ENCODE measurements at regions not wholly inside any gene's neighbourhood (a gene's known extent, or its start where the extent isn't known, plus 50 kb on each side); places are given as distances from the start of the nearest gene placed in this dataset.
"Not testable (repeated sequence)": the region's sequence is repeated elsewhere in the genome, so short reads cannot be mapped to it uniquely, and the experiment has no call there.

DNA sequence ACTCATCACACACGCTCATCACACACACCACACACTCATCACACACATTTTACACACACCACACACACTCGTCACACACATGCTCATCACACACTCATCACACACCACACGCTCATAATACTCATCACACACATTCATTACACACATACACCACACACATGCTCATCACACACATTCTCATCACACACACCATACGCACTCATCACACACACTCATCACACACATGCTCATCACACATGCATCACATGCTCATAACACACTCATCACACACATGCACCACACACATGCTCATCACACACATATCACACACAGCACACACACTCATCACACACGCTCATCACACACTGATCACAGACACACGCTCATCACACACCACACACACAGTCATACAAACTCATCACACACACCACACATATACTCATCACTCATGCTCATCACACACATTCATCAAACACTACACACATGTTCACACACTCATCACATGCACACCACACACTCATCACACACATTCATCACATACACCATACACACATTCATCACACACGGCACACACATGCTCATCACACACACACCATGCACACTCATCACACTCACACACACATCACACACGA is 247.1 kb upstream of the SGCG start:
- H3K9ac ChIP-seq (ENCODE audit: low read depth, low read length) = no peak overlapping the region
- no peak overlapping the region for H3K4me3 ChIP-seq (ENCODE audit: low read length)
- H3K36me3 ChIP-seq (ENCODE audit: insufficient read depth, low read length) = no peaks in the 10 kb centered on the region
- 79% methylated on average over 8 of the region's 8 CpGs for WGBS
- H3K27ac ChIP-seq (ENCODE audit: low read depth, low read length) = no peak overlapping the region
- no peaks in the 10 kb centered on the region for H3K4me1 ChIP-seq (ENCODE audit: insufficient read depth, low read length)
- H3K27me3 ChIP-seq (ENCODE audit: insufficient read depth, low read length) = no peaks in the 10 kb centered on the region
- no peaks in the 10 kb centered on the region for H3K9me3 ChIP-seq (ENCODE audit: insufficient read depth, low read depth, low read length)

DNA sequence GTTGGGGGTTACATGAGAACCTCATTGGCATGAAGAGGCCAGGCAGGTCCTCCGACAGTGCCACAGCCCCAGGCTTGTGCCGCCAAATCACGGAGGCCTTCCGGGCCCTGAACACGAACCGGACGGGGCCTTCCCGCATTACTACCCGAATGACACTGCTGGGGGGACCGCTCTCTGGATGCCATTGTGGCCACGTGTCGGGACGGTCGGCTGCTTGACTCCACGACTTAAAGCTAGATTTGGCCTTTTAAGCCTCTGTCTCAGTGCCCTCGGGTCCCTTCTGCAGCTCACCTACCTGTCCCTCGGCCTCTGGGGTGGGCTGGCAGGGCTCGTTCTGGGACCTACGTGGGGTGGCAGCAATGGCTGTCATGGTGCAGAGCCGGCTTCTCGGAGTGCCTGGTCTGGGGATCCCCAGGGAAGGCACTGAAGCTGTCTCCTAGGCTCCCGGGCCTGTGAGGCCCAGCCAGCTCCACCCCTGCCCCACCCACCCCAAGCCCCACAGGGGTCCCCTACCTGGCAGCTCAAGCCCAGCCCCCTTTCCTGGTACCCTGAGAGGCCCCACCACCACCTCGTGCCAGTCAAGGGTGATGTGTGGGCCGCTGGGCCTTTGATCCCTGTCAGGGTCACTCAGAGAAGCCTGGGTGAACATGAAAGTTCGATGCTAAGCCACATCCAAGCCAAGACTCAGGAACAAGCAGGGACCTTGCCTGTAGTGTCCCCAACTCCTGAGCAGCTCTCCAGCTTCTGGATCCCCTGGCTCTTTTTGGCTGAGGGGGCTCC is 245.8 kb upstream of the SGCG start:
- Histone ChIP-seq H3K36me3 (ENCODE audit: insufficient read depth, low read length) (no peaks in the 10 kb centered on the region), H3K27me3 (ENCODE audit: insufficient read depth, low read length) (no peaks in the 10 kb centered on the region)
- WGBS = 96% methylated on average over 25 of the region's 25 CpGs

GRCh38 chr13:22936228-22936627 is 244.6 kb upstream of the SGCG start:
- Histone ChIP-seq H3K4me3 (ENCODE audit: low read length) (no peak overlapping the region), H3K36me3 (ENCODE audit: insufficient read depth, low read length) (no peaks in the 10 kb centered on the region), H3K27me3 (ENCODE audit: insufficient read depth, low read length) (no peaks in the 10 kb centered on the region), H3K27ac (ENCODE audit: low read depth, low read length) (no peak overlapping the region), H3K9me3 (ENCODE audit: insufficient read depth, low read depth, low read length) (no peaks in the 10 kb centered on the region; the same call in 1 of the 2 replicates), H3K4me1 (ENCODE audit: insufficient read depth, low read length) (no peaks in the 10 kb centered on the region), H3K9ac (ENCODE audit: low read depth, low read length) (no peak overlapping the region)
- WGBS = 87% methylated on average over 11 of the region's 11 CpGs

More for the DNA sequence above, 245.8 kb upstream of the SGCG start:
- no peak overlapping the region for H3K27ac ChIP-seq (ENCODE audit: low read depth, low read length)
- no peak overlapping the region for H3K9ac ChIP-seq (ENCODE audit: low read depth, low read length)
- H3K4me1 ChIP-seq (ENCODE audit: insufficient read depth, low read length) = no peaks in the 10 kb centered on the region
- H3K4me3 ChIP-seq (ENCODE audit: low read length) = no peak overlapping the region
- H3K9me3 ChIP-seq (ENCODE audit: insufficient read depth, low read depth, low read length) = no peaks in the 10 kb centered on the region; the same call in 1 of the 2 replicates

DNA sequence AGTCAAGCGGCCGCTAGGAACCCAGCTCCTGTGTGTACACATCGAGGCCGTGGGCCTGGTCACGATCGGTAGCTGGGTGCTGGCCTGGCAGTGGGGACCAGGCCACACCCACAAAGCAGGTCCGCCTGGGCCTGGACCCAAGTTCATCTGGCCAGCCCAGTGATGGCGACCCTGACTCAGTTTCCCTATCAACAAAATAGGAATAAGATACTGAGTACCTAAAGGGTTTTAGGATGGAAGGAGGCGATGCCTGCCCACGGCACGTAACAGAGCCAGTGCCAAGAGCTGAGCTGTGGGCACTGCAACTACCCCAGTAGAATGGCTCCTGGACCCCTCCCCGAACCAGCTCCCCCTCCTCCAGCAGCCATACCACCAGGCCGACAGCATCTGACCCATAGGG is 243.5 kb upstream of the SGCG start:
- no peaks in the 10 kb centered on the region for H3K27me3 ChIP-seq (ENCODE audit: insufficient read depth, low read length)
- no peaks in the 10 kb centered on the region for H3K36me3 ChIP-seq (ENCODE audit: insufficient read depth, low read length)
- H3K4me1 ChIP-seq (ENCODE audit: insufficient read depth, low read length) = no peaks in the 10 kb centered on the region
- 97% methylated on average over 13 of the region's 13 CpGs for WGBS
- H3K9me3 ChIP-seq (ENCODE audit: insufficient read depth, low read depth, low read length) = no peaks in the 10 kb centered on the region; the same call in 1 of the 2 replicates
- H3K9ac ChIP-seq (ENCODE audit: low read depth, low read length) = no peak overlapping the region
- H3K27ac ChIP-seq (ENCODE audit: low read depth, low read length) = no peak overlapping the region
- no peak overlapping the region for H3K4me3 ChIP-seq (ENCODE audit: low read length)

DNA sequence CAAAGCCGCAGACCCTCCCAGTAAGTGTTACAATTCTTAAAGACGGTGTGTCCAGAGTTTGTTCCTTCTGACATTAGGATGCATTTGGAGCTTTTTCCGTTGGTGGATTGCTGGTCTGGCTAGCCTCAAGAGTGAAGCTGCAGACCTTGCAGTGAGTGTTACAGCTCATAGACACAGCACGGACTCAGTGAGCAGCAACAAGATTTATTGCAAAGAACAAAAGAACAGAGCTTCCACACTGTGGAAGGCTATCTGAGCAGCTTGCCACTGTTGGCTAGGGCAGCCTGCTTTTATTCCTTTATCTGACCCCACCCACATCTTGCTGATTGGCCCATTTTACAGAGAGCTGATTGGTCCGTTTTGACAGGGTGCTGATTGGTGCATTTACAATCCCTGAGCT is 242.8 kb upstream of the SGCG start:
- no peaks in the 10 kb centered on the region for H3K27me3 ChIP-seq (ENCODE audit: insufficient read depth, low read length)

DNA sequence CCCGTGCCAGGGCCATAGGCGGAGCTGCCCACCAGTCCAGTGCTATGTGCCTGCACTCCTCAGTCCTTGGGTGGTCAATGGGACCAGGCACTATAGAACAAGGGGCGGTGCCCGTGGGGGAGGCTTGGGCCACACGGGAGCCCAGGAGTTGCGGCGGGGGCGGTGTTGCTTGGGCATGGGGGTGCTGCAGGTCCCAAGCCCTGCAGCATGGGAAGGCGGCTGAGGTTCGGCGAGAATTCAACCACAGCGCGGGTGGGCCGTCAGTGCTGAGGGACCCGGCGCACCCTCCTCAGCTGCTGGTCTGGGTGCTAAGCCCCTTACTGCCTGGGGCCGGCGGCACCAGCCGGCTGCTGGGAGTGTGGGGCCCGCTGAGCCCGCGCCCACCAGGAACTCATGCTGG is 242.2 kb upstream of the SGCG start:
- Histone ChIP-seq H3K36me3 (ENCODE audit: insufficient read depth, low read length) (no peaks in the 10 kb centered on the region), H3K27me3 (ENCODE audit: insufficient read depth, low read length) (no peaks in the 10 kb centered on the region), H3K4me3 (ENCODE audit: low read length) (no peak overlapping the region), H3K9me3 (ENCODE audit: insufficient read depth, low read depth, low read length) (no peaks in the 10 kb centered on the region; the same call in 1 of the 2 replicates), H3K9ac (ENCODE audit: low read depth, low read length) (no peak overlapping the region), H3K4me1 (ENCODE audit: insufficient read depth, low read length) (no peaks in the 10 kb centered on the region), H3K27ac (ENCODE audit: low read depth, low read length) (no peak overlapping the region)
- 92% methylated on average over 22 of the region's 22 CpGs for WGBS

More for the DNA sequence above, 242.8 kb upstream of the SGCG start:
- no peaks in the 10 kb centered on the region; the same call in 1 of the 2 replicates for H3K9me3 ChIP-seq (ENCODE audit: insufficient read depth, low read depth, low read length)
- H3K36me3 ChIP-seq (ENCODE audit: insufficient read depth, low read length) = no peaks in the 10 kb centered on the region
- no peaks in the 10 kb centered on the region for H3K4me1 ChIP-seq (ENCODE audit: insufficient read depth, low read length)
- no peak overlapping the region for H3K9ac ChIP-seq (ENCODE audit: low read depth, low read length)
- no peak overlapping the region for H3K4me3 ChIP-seq (ENCODE audit: low read length)
- no peak overlapping the region for H3K27ac ChIP-seq (ENCODE audit: low read depth, low read length)
- WGBS = 94% methylated on average over 5 of the region's 5 CpGs

GRCh38 chr13:22939157-22939556 is 241.6 kb upstream of the SGCG start:
- WGBS = 93% methylated on average over 3 of the region's 3 CpGs
- H3K4me3 ChIP-seq (ENCODE audit: low read length) = no peak overlapping the region
- no peaks in the 10 kb centered on the region for H3K27me3 ChIP-seq (ENCODE audit: insufficient read depth, low read length)
- H3K9ac ChIP-seq (ENCODE audit: low read depth, low read length) = no peak overlapping the region
- H3K27ac ChIP-seq (ENCODE audit: low read depth, low read length) = no peak overlapping the region
- no peaks in the 10 kb centered on the region for H3K36me3 ChIP-seq (ENCODE audit: insufficient read depth, low read length)
- no peaks in the 10 kb centered on the region for H3K4me1 ChIP-seq (ENCODE audit: insufficient read depth, low read length)
- no peaks in the 10 kb centered on the region; the same call in 1 of the 2 replicates for H3K9me3 ChIP-seq (ENCODE audit: insufficient read depth, low read depth, low read length)

DNA sequence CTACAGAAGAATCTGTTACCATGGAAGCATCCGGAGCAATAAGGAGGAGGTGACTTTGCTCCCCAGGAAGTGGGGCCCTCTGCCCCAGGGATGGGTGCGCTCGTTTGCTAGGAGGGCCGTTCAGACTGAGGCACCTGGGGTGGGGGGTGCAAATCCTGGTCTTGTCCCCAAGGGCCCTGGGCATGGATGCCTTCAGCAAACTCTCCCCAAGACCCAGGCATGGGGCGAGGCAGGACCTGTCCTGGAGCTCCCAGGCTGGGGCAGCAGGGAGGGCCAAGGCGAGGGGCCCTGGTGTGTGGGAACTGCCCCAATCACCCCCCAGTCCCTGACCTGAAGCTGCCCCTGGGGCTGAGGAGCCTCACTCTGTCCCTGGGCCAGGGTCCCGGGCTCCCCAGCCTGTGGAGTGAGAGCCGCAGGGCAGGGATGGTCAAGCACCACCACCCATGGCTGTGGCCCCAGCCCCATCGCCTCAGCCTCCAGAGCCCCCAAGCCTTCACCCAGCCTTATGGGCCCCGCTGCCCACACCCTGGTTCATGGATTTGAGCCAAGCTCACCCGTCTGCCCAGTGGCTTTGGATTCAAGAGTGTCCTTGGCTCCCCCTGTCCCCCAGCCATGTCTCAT is 240.6 kb upstream of the SGCG start:
- no peaks in the 10 kb centered on the region; the same call in 1 of the 2 replicates for H3K9me3 ChIP-seq (ENCODE audit: insufficient read depth, low read depth, low read length)
- no peak overlapping the region for H3K9ac ChIP-seq (ENCODE audit: low read depth, low read length)
- no peak overlapping the region for H3K4me3 ChIP-seq (ENCODE audit: low read length)
- H3K36me3 ChIP-seq (ENCODE audit: insufficient read depth, low read length) = no peaks in the 10 kb centered on the region
- no peaks in the 10 kb centered on the region for H3K4me1 ChIP-seq (ENCODE audit: insufficient read depth, low read length)
- H3K27me3 ChIP-seq (ENCODE audit: insufficient read depth, low read length) = no peaks in the 10 kb centered on the region
- no peak overlapping the region for H3K27ac ChIP-seq (ENCODE audit: low read depth, low read length)
- 96% methylated on average over 11 of the region's 11 CpGs for WGBS

- Histone ChIP-seq H3K4me3 (ENCODE audit: low read length) (no peak overlapping the region), H3K4me1 (ENCODE audit: insufficient read depth, low read length) (no peaks in the 10 kb centered on the region), H3K9ac (ENCODE audit: low read depth, low read length) (no peak overlapping the region), H3K27me3 (ENCODE audit: insufficient read depth, low read length) (no peaks in the 10 kb centered on the region), H3K36me3 (ENCODE audit: insufficient read depth, low read length) (no peaks in the 10 kb centered on the region), H3K27ac (ENCODE audit: low read depth, low read length) (no peak overlapping the region), H3K9me3 (ENCODE audit: insufficient read depth, low read depth, low read length) (no peaks in the 10 kb centered on the region; the same call in 1 of the 2 replicates)
- 96% methylated on average over 13 of the region's 14 CpGs for WGBS
Observed at GRCh38 chr13:22940736-22941135, 240.0 kb upstream of the SGCG start.

GRCh38 chr13:22941495-22941894 is 239.3 kb upstream of the SGCG start:
- not testable (repeated sequence) for H3K36me3 ChIP-seq (ENCODE audit: insufficient read depth, low read length); H3K27ac ChIP-seq (ENCODE audit: low read depth, low read length); H3K27me3 ChIP-seq (ENCODE audit: insufficient read depth, low read length); H3K9me3 ChIP-seq (ENCODE audit: insufficient read depth, low read depth, low read length); H3K9ac ChIP-seq (ENCODE audit: low read depth, low read length); H3K4me3 ChIP-seq (ENCODE audit: low read length); H3K4me1 ChIP-seq (ENCODE audit: insufficient read depth, low read length)
- 90% methylated on average over 6 of the region's 8 CpGs for WGBS

DNA sequence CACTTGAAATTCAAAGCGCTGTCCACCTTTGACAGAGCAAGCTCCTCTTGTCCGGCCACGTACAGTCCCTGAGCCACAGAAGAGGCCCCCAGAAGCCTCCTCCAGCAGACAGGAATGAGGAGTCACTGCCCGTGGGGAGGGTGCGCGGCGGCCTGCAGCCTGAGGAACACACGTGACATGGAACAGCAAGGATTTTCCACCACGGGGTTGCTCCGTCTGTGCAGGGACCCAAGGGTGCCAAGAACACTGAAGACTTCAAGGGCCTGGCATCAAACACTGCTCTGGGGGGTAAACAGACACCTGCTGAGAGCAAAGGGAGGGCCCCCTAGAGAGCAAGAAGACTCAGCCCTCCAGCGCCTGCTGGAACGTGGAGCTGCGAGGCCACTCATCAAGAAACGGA is 237.9 kb upstream of the SGCG start:
- not testable (repeated sequence) for H3K9me3 ChIP-seq (ENCODE audit: insufficient read depth, low read depth, low read length); H3K9ac ChIP-seq (ENCODE audit: low read depth, low read length); H3K27ac ChIP-seq (ENCODE audit: low read depth, low read length); H3K36me3 ChIP-seq (ENCODE audit: insufficient read depth, low read length); H3K4me3 ChIP-seq (ENCODE audit: low read length); H3K4me1 ChIP-seq (ENCODE audit: insufficient read depth, low read length); H3K27me3 ChIP-seq (ENCODE audit: insufficient read depth, low read length)
- WGBS = 95% methylated on average over 13 of the region's 14 CpGs
